ENCODE measurements at regions not wholly inside any gene's neighbourhood (a gene's known extent, or its start where the extent isn't known, plus 50 kb on each side); places are given as distances from the start of the nearest gene placed in this dataset.

- DNase-seq (no peak), ATAC-seq (no peak)
- no peaks in the 10 kb centered on the region for H3K27me3 ChIP-seq (ENCODE audit: low read depth)
- H3K9me3 ChIP-seq, result no peaks in the 10 kb centered on the region
- no peak for TF ChIP-seq CTCF (IDR thresholded peaks at IDR 0.05)
- intact Hi-C loops (cut with DNase I), result no loop called here
- no peak overlapping the region for H3K4me3 ChIP-seq
- H3K4me1 ChIP-seq, result no peaks in the 10 kb centered on the region
- H3K27ac ChIP-seq, result no peak overlapping the region
- H3K36me3 ChIP-seq, result no peaks in the 10 kb centered on the region
Observed at GRCh38 chr21:15373941-15374340, 309.1 kb upstream of the NRIP1 start.

GRCh38 chr21:15379776-15380175 is 315.0 kb upstream of the NRIP1 start:
- no peak for ATAC-seq
- Histone ChIP-seq H3K4me3 (no peak overlapping the region), H3K36me3 (no peaks in the 10 kb centered on the region), H3K4me1 (no peaks in the 10 kb centered on the region), H3K9me3 (no peaks in the 10 kb centered on the region), H3K27me3 (ENCODE audit: low read depth) (no peaks in the 10 kb centered on the region), H3K27ac (no peak overlapping the region)
- no peak for TF ChIP-seq CTCF (IDR thresholded peaks at IDR 0.05)
- no peak for DNase-seq
- intact Hi-C loops (cut with DNase I), result no loop called here

- H3K36me3 ChIP-seq, result no peaks in the 10 kb centered on the region
- intact Hi-C loops (cut with DNase I), result no loop called here
- H3K4me3 ChIP-seq, result no peak overlapping the region
- DNase-seq (no peak), ATAC-seq (no peak)
- no peak overlapping the region for H3K27ac ChIP-seq
- H3K27me3 ChIP-seq (ENCODE audit: low read depth), result no peaks in the 10 kb centered on the region
- H3K4me1 ChIP-seq, result no peaks in the 10 kb centered on the region
- H3K9me3 ChIP-seq, result no peaks in the 10 kb centered on the region
- TF ChIP-seq CTCF (IDR thresholded peaks at IDR 0.05), result no peak
Observed at GRCh38 chr21:15383588-15383987, 318.8 kb upstream of the NRIP1 start.

- Histone ChIP-seq H3K36me3 (no peaks in the 10 kb centered on the region), H3K9me3 (no peaks in the 10 kb centered on the region), H3K4me3 (no peak overlapping the region), H3K27me3 (ENCODE audit: low read depth) (no peaks in the 10 kb centered on the region), H3K27ac (no peak overlapping the region), H3K4me1 (no peaks in the 10 kb centered on the region)
- TF ChIP-seq CTCF (IDR thresholded peaks at IDR 0.05), result no peak
- ATAC-seq (no peak), DNase-seq (no peak)
- intact Hi-C loops (cut with DNase I), result no loop called here
Observed at GRCh38 chr21:15390049-15390448, 325.2 kb upstream of the NRIP1 start.

GRCh38 chr21:15397258-15397657 is 332.5 kb upstream of the NRIP1 start:
- Histone ChIP-seq H3K36me3 (no peaks in the 10 kb centered on the region), H3K9me3 (no peaks in the 10 kb centered on the region), H3K4me1 (no peaks in the 10 kb centered on the region), H3K27me3 (ENCODE audit: low read depth) (no peaks in the 10 kb centered on the region), H3K27ac (no peak overlapping the region), H3K4me3 (no peak overlapping the region)
- intact Hi-C loops (cut with DNase I), result no loop called here
- no peak for ATAC-seq
- no peak for DNase-seq
- no peak for TF ChIP-seq CTCF (IDR thresholded peaks at IDR 0.05)

- no peak for TF ChIP-seq CTCF (IDR thresholded peaks at IDR 0.05)
- ATAC-seq (no peak), DNase-seq (no peak)
- Histone ChIP-seq H3K27ac (no peak overlapping the region), H3K4me3 (no peak overlapping the region), H3K4me1 (no peaks in the 10 kb centered on the region), H3K27me3 (ENCODE audit: low read depth) (no peaks in the 10 kb centered on the region), H3K9me3 (no peaks in the 10 kb centered on the region), H3K36me3 (no peaks in the 10 kb centered on the region)
- intact Hi-C loops (cut with DNase I), result no loop called here
Observed at GRCh38 chr21:15400905-15401304, 328.9 kb upstream of the USP25 start.
